ENCODE measurements at regions not wholly inside any gene's neighbourhood (a gene's known extent, or its start where the extent isn't known, plus 50 kb on each side); places are given as distances from the start of the nearest gene placed in this dataset.

DNA sequence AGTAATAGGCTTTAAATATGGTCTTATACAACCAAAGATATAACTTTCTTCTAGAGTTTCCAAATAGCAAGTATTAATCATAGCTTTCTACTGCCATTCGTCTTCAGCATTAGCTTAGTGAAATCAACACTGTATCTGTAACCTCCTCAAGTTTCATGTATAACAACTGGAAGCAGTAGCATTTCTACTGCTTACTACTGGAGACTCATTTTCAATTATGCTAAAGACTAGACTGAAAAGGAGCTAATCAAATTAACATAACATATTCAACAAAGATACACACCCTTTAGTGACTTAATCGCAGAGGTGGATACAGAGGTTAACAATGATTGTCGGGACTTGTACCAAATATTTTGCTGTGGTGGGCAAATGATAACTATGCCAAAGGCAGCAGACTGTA, 344.2 kb upstream of the TEX13C start:
- TF ChIP-seq, protein P1, sequence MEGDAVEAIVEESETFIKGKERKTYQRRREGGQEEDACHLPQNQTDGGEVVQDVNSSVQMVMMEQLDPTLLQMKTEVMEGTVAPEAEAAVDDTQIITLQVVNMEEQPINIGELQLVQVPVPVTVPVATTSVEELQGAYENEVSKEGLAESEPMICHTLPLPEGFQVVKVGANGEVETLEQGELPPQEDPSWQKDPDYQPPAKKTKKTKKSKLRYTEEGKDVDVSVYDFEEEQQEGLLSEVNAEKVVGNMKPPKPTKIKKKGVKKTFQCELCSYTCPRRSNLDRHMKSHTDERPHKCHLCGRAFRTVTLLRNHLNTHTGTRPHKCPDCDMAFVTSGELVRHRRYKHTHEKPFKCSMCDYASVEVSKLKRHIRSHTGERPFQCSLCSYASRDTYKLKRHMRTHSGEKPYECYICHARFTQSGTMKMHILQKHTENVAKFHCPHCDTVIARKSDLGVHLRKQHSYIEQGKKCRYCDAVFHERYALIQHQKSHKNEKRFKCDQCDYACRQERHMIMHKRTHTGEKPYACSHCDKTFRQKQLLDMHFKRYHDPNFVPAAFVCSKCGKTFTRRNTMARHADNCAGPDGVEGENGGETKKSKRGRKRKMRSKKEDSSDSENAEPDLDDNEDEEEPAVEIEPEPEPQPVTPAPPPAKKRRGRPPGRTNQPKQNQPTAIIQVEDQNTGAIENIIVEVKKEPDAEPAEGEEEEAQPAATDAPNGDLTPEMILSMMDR (conservative IDR thresholded peaks at IDR 0.05; ENCODE audit: control insufficient read depth, insufficient read depth, low read depth, low read length) = no peak
- H3K4me3 ChIP-seq (ENCODE audit: control insufficient read depth, low read depth, low read length) = no peak overlapping the region
- DNase-seq (ENCODE audit: low read depth) = no peak

DNA sequence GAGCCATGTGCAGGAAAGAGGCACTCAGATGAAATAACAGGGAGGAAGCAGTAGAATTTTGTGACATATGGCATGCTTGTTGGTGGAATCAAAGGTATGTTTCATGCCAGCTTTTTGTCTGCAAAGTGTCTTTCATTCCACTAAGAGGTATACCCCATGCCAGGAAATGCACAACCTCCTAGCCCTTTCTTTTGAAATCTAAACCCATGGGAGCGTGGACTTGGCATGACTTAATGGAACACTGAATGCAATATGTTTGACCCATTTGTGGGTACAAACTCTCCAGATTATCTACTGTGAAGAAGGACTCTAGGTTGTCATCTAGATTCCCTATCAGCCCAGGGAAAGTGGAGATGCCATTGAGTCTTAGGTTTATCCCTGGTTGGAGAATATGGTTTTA, 338.3 kb upstream of the TEX13C start:
- DNase-seq (ENCODE audit: low read depth) = no peak
- TF ChIP-seq, protein P1 (conservative IDR thresholded peaks at IDR 0.05; ENCODE audit: control insufficient read depth, insufficient read depth, low read depth, low read length) = no peak
- no peak overlapping the region for H3K4me3 ChIP-seq (ENCODE audit: control insufficient read depth, low read depth, low read length)

- H3K4me3 ChIP-seq (ENCODE audit: control insufficient read depth, low read depth, low read length) = no peak overlapping the region
- DNase-seq (ENCODE audit: low read depth) = no peak
- TF ChIP-seq, protein P1 (conservative IDR thresholded peaks at IDR 0.05; ENCODE audit: control insufficient read depth, insufficient read depth, low read depth, low read length) = no peak
Measured at GRCh38 chrX:124984140-124984813, 335.4 kb upstream of the TEX13C start.

- H3K4me3 ChIP-seq (ENCODE audit: control insufficient read depth, low read depth, low read length) = no peak overlapping the region
- DNase-seq (ENCODE audit: low read depth) = no peak
- TF ChIP-seq, protein P1 (conservative IDR thresholded peaks at IDR 0.05; ENCODE audit: control insufficient read depth, insufficient read depth, low read depth, low read length) = no peak
Measured at GRCh38 chrX:124986284-124986683, 333.4 kb upstream of the TEX13C start.

- no peak overlapping the region for H3K4me3 ChIP-seq (ENCODE audit: control insufficient read depth, low read depth, low read length)
- TF ChIP-seq, protein P1 (conservative IDR thresholded peaks at IDR 0.05; ENCODE audit: control insufficient read depth, insufficient read depth, low read depth, low read length) = no peak
- no peak for DNase-seq (ENCODE audit: low read depth)
Measured at GRCh38 chrX:124993735-124994134, 325.9 kb upstream of the TEX13C start.

- H3K4me3 ChIP-seq (ENCODE audit: control insufficient read depth, low read depth, low read length) = no peak overlapping the region
- no peak for DNase-seq (ENCODE audit: low read depth)
- TF ChIP-seq, protein P1 (conservative IDR thresholded peaks at IDR 0.05; ENCODE audit: control insufficient read depth, insufficient read depth, low read depth, low read length) = no peak
Measured at GRCh38 chrX:124994404-124994803, 325.3 kb upstream of the TEX13C start.

Data from fibroblast of mammary gland (primary cell).